PC-9 (cell line): ENCODE measurements at regions not wholly inside any gene's neighbourhood (a gene's known extent, or its start where the extent isn't known, plus 50 kb on each side); places are given as distances from the start of the nearest gene placed in this dataset.
A peak's percentile ranks its signal among the peaks of the same experiment; 100 is the strongest.

Experiments used
- BruUV-seq: library from RNA; stranded (reverse); fragments of 400-500 nt; replicated peaks from 2 replicates; lab custom pipeline; 2021; lab: Mats Ljungman, UMichigan
- CTCF ChIA-PET: fragments of 300-600 bp; sonication (Branson Sonifier 250); formaldehyde crosslinking; loops from one replicate; lab custom pipeline; 2022; ENCODE audit warnings: antibody characterized with exemption; lab: Charles Lee
- POLR2A ChIA-PET: fragments of 300-600 bp; sonication (Branson Sonifier 250); formaldehyde crosslinking; loops from one replicate; lab custom pipeline; 2022; ENCODE audit warnings: antibody characterized with exemption; ENCODE audit not compliant: unreplicated experiment; lab: Charles Lee
- DNase-seq, 2 experiments: peaks; one replicate each; pipeline versions ENCODE4 v3.0.0 to v3.0.0-alpha.2; 2015 to 2022; ENCODE audit warnings: mixed read lengths in 1 of 2
- H2AFZ ChIP-seq: fragments of 200-600 bp; sonication (generic); 2 replicates; pipeline ENCODE4 v1.8.1; 2017; ENCODE audit warnings: antibody characterized with exemption
- H3F3A ChIP-seq: fragments of 200-600 bp; sonication (generic); 2 replicates; pipeline ENCODE4 v1.8.1; 2017; ENCODE audit warnings: antibody characterized with exemption, mild to moderate bottlenecking, low read depth; ENCODE audit not compliant: insufficient read depth
- H3K27ac ChIP-seq: fragments of 200-600 bp; sonication (generic); 2 replicates; pipeline ENCODE4 v1.6.1; 2016; ENCODE audit warnings: mixed run types
- H3K27me3 ChIP-seq: fragments of 200-600 bp; sonication (generic); 2 replicates; pipeline ENCODE4 v1.6.1; 2016; ENCODE audit warnings: low read depth, mixed run types; ENCODE audit not compliant: insufficient read depth
- H3K36me3 ChIP-seq: fragments of 200-600 bp; sonication (generic); 2 replicates; pipeline ENCODE4 v1.6.1; 2016; ENCODE audit warnings: low read depth, mixed run types
- H3K4me1 ChIP-seq: fragments of 200-600 bp; sonication (generic); replicated peaks from 2 replicates; pipeline ENCODE4 v1.6.1; 2016; ENCODE audit warnings: mixed run types; ENCODE audit not compliant: insufficient read depth
- H3K4me2 ChIP-seq: fragments of 200-600 bp; sonication (generic); 2 replicates; pipeline ENCODE4 v1.6.1; 2017; ENCODE audit warnings: mixed run types
- H3K4me3 ChIP-seq: fragments of 200-600 bp; sonication (generic); 2 replicates; pipeline ENCODE4 v1.6.1; 2016; ENCODE audit warnings: mixed run types
- H3K79me2 ChIP-seq: fragments of 200-600 bp; sonication (generic); 2 replicates; pipeline ENCODE4 v1.6.1; 2017; ENCODE audit warnings: low read depth, mixed run types
- H3K9me2 ChIP-seq: fragments of 200-600 bp; sonication (generic); 2 replicates; pipeline ENCODE4 v1.8.1; 2017; ENCODE audit warnings: mild to moderate bottlenecking; ENCODE audit not compliant: insufficient read depth
- H3K9me3 ChIP-seq: fragments of 200-600 bp; sonication (generic); 2 replicates; pipeline ENCODE4 v1.8.1; 2016; ENCODE audit warnings: low read depth; ENCODE audit not compliant: insufficient read depth
- H4K20me1 ChIP-seq: fragments of 200-600 bp; sonication (generic); 2 replicates; pipeline ENCODE4 v1.8.1; 2017; ENCODE audit not compliant: insufficient read depth
- EZH2 ChIP-seq: fragments of 200-600 bp; sonication (generic); IDR thresholded peaks from 2 replicates; pipeline ENCODE4 v1.8.0; 2017; ENCODE audit warnings: antibody characterized with exemption, low read depth
- intact Hi-C: fragments of 100-400 bp; cut with micrococcal nuclease; formaldehyde crosslinking; loops from one replicate; pipeline ENCODE4 v1.10.0; 2022; ENCODE audit not compliant: unreplicated experiment
- TF ChIP-seq, protein P1 (sequence below): fragments of 200-600 bp; sonication (generic); conservative IDR thresholded peaks from 2 replicates; pipeline ENCODE4 v1.6.1; 2017; ENCODE audit warnings: mixed run types, antibody characterized with exemption, mild to moderate bottlenecking, moderate library complexity

GRCh38 chr3:87798567-87798947 is 260.2 kb downstream of the CGGBP1 start:
- no peak for DNase-seq
- intact Hi-C loops, result no loop called here
- Histone ChIP-seq H2AFZ (peak overlapping the region; percentile 53; the same call in 1 of the 2 replicates), H3K4me2 (no peak overlapping the region), H3K36me3 (no peaks in the 10 kb centered on the region), H3K79me2 (no peaks in the 10 kb centered on the region), H3K9me2 (no peaks in the 10 kb centered on the region), H3K27me3 (no peaks in the 10 kb centered on the region), H3K27ac (no peak overlapping the region), H3K4me1 (no peaks in the 10 kb centered on the region), H3K4me3 (no peak overlapping the region), H4K20me1 (no peaks in the 10 kb centered on the region), H3K9me3 (no peaks in the 10 kb centered on the region), H3F3A (no peaks in the 10 kb centered on the region)
- BruUV-seq, result no TSS peak
- TF ChIP-seq, protein P1, sequence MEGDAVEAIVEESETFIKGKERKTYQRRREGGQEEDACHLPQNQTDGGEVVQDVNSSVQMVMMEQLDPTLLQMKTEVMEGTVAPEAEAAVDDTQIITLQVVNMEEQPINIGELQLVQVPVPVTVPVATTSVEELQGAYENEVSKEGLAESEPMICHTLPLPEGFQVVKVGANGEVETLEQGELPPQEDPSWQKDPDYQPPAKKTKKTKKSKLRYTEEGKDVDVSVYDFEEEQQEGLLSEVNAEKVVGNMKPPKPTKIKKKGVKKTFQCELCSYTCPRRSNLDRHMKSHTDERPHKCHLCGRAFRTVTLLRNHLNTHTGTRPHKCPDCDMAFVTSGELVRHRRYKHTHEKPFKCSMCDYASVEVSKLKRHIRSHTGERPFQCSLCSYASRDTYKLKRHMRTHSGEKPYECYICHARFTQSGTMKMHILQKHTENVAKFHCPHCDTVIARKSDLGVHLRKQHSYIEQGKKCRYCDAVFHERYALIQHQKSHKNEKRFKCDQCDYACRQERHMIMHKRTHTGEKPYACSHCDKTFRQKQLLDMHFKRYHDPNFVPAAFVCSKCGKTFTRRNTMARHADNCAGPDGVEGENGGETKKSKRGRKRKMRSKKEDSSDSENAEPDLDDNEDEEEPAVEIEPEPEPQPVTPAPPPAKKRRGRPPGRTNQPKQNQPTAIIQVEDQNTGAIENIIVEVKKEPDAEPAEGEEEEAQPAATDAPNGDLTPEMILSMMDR, result no peak
- TF ChIP-seq EZH2, result no peak
- CTCF ChIA-PET, result no interaction called here
- POLR2A ChIA-PET, result no interaction called here

DNA sequence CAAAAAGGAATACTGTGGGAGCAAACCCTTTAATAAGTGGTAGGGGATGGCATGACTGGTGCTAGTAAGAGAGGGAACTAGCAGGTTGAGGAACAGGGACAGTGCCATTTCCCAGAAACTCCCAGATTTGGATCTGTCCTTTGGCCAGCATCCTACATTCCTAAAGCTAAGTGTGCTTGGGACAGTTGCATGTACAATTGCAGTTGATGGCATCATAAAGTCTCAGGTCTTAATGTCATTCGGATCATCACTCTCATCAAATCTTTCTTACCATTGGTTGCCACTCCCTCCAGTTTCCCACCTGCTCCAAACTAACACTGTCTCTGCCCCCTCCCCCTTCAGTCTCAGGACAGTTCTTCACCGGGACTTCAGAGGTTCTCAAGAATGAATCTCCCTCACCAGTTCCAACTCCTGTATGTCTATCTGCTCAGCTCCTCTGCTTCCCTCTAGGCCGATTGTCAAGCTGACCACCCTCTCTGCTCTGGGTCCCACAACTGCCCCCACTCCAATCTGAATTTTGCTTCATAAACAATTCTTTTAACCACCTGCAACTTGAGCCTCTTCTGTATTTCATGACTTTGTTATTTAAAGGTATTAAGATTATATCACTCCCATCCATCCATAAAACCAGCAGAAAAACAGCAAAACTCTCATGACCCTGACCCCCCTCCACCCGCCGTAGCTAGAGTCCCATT is 260.8 kb downstream of the CGGBP1 start:
- no peaks in the 10 kb centered on the region for H3K4me1 ChIP-seq
- TF ChIP-seq, protein P1, result no peak
- TF ChIP-seq EZH2, result no peak
- H3K36me3 ChIP-seq, result no peaks in the 10 kb centered on the region
- H3K27ac ChIP-seq, result no peak overlapping the region
- no peaks in the 10 kb centered on the region for H3K9me3 ChIP-seq
- H3K4me3 ChIP-seq, result no peak overlapping the region
- intact Hi-C loops, result no loop called here
- no peaks in the 10 kb centered on the region for H3F3A ChIP-seq
- no peak overlapping the region for H2AFZ ChIP-seq
- no peak overlapping the region for H3K4me2 ChIP-seq
- BruUV-seq, result no TSS peak
- ChIA-PET POLR2A (interaction anchor here (0.7 kb wide), 1 partner anchor 22 kb away, joined by 7 read pairs; no protein-coding TSS in a partner anchor), CTCF (no interaction called here)
- H3K27me3 ChIP-seq, result no peaks in the 10 kb centered on the region
- no peak for DNase-seq
- no peaks in the 10 kb centered on the region for H3K9me2 ChIP-seq
- H3K79me2 ChIP-seq, result no peaks in the 10 kb centered on the region
- no peaks in the 10 kb centered on the region for H4K20me1 ChIP-seq

- ChIA-PET CTCF (no interaction called here), POLR2A (no interaction called here)
- no peak for DNase-seq
- Histone ChIP-seq H3K36me3 (no peaks in the 10 kb centered on the region), H3K27me3 (no peaks in the 10 kb centered on the region), H3K9me3 (no peaks in the 10 kb centered on the region), H3K4me2 (no peak overlapping the region), H3F3A (no peaks in the 10 kb centered on the region), H3K4me3 (no peak overlapping the region), H2AFZ (no peak overlapping the region), H3K27ac (no peak overlapping the region), H4K20me1 (no peaks in the 10 kb centered on the region), H3K79me2 (no peaks in the 10 kb centered on the region), H3K9me2 (no peaks in the 10 kb centered on the region), H3K4me1 (no peaks in the 10 kb centered on the region)
- TF ChIP-seq, protein P1, result no peak
- no peak for TF ChIP-seq EZH2
- no TSS peak for BruUV-seq
- intact Hi-C loops, result no loop called here
These were observed 262.0 kb downstream of the CGGBP1 start for GRCh38 chr3:87796843-87797185.
